GM13976 (cell line): ENCODE measurements at regions not wholly inside any gene's neighbourhood (a gene's known extent, or its start where the extent isn't known, plus 50 kb on each side); places are given as distances from the start of the nearest gene placed in this dataset.

Experiments used
- DNase-seq: peaks from one replicate; pipeline ENCODE4 v3.0.0; 2012; ENCODE audit warnings: low spot score
- CTCF ChIP-seq: IDR thresholded peaks from 2 replicates; pipeline ENCODE4 v1.5.1; 2012; ENCODE audit warnings: borderline replicate concordance, mild to moderate bottlenecking; ENCODE audit not compliant: insufficient read depth; ENCODE audit errors: extremely low read depth, missing control alignments, control extremely low read depth
- in situ Hi-C: fragments of 300-500 bp; cut with MboI; formaldehyde crosslinking; loops from one replicate; pipeline ENCODE4 v1.12.0; 2022; ENCODE audit warnings: low sequenced_read_pairs, mixed read lengths, inconsistent platforms; ENCODE audit not compliant: unreplicated experiment

GRCh38 chr13:78972561-78972960 is 313.6 kb upstream of the OBI1 start:
- no peak for DNase-seq
- in situ Hi-C loops: loop anchor here (25.0 kb wide), 1 partner anchor 835 kb away; no protein-coding TSS in a partner anchor

GRCh38 chr13:78971355-78972025 is 312.5 kb upstream of the OBI1 start:
- DNase-seq: no peak
- in situ Hi-C loops: loop anchor here (25.0 kb wide), 1 partner anchor 834 kb away; no protein-coding TSS in a partner anchor
- no peak for TF ChIP-seq CTCF

More at GRCh38 chr13:78972561-78972960, 313.6 kb upstream of the OBI1 start:
- TF ChIP-seq CTCF: no peak

- in situ Hi-C loops: loop anchor here (25.0 kb wide), 1 partner anchor 824 kb away; no protein-coding TSS in a partner anchor
- no peak for DNase-seq
- no peak for TF ChIP-seq CTCF
Observed at GRCh38 chr13:78960881-78961280, 301.9 kb upstream of the OBI1 start.

GRCh38 chr13:78958006-78958405 is 299.1 kb upstream of the OBI1 start:
- in situ Hi-C loops: loop anchor here (25.0 kb wide), 1 partner anchor 821 kb away; no protein-coding TSS in a partner anchor
- DNase-seq: no peak
- no peak for TF ChIP-seq CTCF

- TF ChIP-seq CTCF: no peak
- in situ Hi-C loops: no loop called here
- no peak for DNase-seq
Observed at GRCh38 chr13:78940455-78941130, 281.6 kb upstream of the OBI1 start.

- no peak for DNase-seq
- in situ Hi-C loops: no loop called here
- no peak for TF ChIP-seq CTCF
Observed at GRCh38 chr13:78934336-78934735, 275.4 kb upstream of the OBI1 start.
